ENCODE measurements at regions not wholly inside any gene's neighbourhood (a gene's known extent, or its start where the extent isn't known, plus 50 kb on each side); places are given as distances from the start of the nearest gene placed in this dataset.
"Not testable (repeated sequence)": the region's sequence is repeated elsewhere in the genome, so short reads cannot be mapped to it uniquely, and the experiment has no call there.

DNA sequence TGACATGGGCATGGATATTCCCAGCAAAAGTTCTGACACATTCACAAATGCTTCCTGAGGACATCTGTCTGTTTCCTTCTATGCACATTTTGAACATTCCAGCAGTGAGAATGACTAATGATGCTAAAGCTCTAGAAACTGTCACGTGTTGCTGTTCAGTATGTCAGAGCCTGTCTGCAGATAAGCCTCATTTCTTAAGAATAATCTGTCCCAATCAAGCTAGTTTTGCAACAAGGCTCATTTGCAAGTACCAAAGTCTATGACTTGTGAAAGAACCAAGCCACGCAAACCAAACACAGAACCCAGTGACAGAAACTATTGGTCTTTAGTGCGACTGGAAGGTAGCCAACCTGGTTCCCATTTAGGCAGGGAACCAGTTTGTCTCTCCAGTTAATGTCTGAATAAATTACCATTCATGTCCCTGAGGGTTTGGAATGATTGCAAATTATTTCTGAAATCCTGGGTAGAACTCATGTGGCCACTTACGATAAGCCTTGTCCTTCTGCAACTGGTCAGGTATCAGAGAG lies 178.5 kb downstream of the C9orf152 start:
- no peak for DNase-seq

DNA sequence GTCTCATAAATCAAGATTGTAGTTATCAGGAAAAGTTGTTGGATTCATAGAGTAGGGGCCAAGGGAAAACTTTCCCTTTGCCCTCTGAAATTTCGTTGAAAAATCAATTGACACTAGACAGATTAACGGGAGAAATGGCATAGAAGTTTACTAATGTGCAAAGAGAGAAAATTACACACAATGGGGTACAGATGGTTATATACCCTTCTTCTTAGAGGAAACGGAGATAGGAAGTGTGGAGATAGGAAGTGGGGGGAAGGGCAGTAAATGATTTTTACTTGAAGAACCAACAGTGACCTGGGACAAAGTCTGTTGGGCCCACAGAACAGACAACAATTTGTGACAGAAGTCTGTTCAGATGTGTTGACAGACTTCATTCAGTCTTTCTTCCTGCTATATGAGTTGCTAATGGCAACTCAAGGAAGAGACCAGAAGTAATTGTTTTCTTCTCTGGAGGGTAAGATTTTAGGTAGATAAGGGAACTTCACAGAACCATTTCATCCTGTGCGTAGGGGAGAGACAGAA lies 177.9 kb downstream of the C9orf152 start:
- DNase-seq: no peak

DNA sequence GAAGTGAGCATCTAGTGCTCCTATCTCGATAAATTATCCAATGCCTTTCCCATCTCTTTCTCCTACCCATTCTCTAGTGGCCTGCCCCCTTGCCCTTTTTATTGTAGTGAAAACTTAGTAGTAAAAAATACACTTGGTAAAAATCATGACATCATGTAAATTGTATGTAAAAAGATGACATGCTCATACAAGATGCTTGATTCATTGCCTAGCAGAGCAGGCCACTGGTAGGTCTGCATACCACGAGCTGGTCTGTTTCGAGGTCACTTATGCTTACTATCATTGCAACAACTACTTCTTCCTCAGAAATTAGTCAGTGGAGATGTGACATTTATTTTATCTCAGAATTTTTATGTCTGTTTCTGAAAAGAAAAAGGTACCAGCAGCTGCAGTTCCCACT lies 177.3 kb downstream of the C9orf152 start:
- no peak for DNase-seq

DNA sequence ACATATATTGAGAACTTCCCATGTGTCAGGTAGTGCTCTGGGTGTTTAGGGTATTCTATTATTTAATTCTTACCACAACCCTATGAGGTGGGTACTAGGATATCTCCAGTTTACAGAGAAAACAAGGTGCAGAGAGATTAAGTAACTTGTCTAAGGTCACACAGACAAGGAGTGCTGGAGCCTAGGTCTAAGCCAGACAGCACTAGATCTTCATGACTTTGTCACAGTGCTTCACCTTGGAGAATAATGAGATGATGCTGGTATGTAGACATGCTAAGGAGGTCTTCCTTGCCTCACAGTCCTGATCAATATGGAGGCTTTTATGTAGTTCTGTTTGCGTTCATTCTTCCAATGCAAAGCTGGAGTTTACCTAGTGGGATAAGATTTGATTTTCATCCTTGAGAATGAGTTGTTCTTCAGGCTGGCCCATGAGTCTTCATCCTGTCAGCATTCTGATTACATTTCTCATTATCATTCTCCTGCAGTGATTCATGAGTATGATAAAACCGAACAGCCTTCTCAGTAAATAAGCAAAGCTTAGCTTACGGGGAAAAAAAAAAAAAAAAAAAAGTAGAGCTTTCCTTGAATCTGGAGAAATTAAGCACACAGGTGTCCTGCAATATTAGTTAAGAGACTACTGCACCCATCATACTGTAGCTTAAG lies 176.3 kb downstream of the C9orf152 start:
- no peak for DNase-seq

DNA sequence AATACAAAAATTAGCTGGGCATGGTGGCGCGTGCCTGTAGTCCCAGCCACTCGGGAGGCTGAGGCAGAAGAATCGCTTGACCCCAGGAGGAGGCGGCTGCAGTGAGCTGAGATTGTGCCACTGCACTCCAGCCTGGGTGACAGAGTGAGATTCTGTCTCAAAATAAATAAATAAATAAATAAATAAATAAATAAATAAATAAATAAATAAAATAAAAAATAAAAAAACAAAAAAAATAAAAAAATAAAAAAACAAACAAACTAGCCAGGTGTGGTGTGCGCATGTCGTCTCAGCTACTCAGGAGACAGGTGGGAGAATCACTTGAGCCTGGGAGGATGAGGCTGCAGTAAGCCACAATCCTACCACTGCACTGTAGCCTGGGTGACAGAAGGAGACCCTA lies 175.4 kb downstream of the C9orf152 start:
- not testable (repeated sequence) for DNase-seq

DNA sequence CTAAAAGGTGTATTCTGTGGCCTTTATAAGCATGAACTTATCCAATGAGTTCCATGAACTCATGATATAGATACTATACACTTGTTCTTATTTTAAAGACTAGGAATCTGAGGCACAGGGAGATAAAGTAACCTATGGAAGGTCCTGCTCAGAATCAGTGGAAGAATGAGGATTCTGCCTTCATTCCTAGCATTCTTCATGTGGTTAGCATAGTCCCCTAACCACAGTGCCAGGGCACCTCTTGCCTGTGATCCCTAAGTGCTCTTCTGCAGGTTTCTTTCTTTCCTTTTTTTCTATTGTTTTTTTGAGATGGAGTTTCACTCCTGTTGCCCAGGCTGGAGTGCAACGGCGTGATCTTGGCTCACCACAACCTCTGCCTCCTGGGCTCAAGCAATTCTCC lies 174.1 kb downstream of the C9orf152 start:
- DNase-seq: no peak

DNA sequence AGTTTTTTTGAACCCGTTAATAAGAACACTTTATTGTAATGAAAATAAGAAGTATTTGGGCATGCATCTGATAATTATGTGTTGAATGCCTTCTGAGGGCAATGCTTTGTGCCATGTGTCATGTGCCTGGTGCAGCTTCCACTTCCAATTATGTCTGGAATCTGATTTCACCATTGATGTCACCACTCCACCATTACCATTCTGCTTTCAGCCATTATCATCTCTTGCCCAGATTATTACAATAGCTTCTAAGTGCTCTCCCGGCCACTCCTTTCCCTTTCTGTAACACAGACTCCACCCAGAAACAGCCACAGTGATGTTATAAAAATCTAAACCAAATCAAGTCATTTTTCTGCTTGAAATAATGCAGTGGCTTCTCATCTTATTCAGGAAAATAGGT lies 171.7 kb downstream of the C9orf152 start:
- no peak for DNase-seq

DNA sequence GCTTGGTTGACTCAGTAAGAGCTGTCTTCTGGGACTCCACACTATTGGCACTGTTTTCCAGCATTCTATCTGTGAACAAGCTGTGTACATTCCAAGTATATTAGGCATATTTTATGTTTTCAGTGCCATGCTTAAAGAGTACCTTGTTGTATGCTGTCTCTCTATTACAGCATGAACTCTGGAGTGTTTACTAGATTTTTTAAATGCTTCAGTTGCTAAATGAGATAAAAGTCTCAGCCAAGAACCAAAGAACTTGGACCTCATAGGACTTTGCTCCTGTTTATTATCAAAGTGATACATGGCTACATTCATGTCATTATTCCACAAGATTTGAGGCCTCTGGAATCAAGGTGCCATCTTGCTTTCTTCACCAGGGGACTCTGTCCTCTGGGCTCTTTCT lies 167.2 kb downstream of the C9orf152 start:
- DNase-seq: no peak

DNA sequence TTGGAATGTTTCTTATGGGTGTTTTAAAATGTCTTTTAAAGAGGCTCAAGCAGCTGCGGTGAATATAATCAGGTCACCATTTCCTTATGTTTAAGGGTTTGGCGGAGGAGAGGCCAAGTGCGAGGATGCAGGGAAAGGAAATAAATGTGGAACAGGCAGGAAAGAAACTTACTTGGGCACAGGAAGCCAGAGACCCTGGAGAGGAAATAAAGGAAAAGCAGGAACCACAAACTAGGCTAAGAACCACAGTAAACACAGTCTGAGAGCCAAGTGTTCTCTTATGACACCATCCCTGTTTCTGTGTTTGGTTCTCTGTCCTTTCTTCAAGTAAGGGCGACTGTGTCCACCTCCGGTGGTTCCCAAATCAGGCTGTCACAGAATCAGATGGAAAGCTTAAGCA lies 166.5 kb downstream of the C9orf152 start:
- no peak for DNase-seq

DNA sequence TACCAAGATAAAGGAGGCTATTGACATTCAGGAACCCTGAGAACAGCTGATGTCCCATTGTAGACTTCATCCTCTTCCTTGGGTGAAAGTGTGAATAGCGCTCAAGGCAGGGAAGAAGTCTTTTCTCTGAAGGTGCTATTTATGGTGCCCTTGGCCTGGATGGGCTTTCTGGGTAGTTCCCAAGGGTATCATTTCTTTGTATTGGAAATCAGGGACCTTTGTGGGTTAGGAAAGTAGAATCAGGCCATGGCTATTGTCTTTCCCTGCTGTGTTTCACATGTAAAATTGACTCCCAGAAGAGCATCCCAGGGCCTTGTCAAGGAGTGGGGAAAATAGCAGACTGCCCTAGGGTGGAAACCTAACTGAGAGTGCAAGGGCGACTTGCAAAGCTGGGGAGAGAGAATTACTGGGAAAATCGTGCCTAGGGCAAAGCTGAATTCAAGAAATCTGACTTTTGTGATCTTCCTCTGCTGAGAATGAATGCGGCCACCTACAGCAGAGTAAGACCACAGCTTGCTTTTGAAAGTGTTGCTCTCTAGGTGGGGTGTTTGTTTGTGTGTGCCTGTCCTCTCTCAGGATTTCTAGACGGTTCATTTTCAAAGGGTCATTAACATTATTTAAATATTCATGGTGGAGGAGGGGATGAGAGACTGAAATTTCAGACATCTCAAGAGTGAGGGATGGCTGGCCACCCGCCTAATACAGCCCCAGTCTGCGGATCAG lies 160.6 kb downstream of the C9orf152 start:
- no peak for DNase-seq

DNA sequence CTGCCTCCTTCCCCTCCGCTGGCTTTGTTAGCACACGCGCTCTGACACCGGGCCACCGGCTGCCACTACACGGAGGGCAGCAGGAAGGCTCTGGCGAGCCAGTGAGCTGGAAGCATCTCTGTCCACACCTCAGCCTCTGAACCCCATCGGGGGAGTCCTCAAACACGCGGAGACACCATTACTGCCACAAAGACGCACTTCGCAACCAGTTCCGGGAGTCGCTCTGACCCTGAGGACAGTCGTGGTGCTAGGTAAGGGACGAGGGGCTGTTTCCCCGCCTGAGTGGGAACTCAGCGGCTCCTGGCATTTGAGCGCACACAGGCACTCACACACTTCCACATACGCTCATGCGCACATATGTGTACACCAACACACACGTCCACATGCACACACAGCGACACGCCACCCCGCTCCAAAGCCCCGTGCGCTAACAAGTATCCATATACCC lies 160.0 kb downstream of the C9orf152 start:
- DNase-seq: no peak

DNA sequence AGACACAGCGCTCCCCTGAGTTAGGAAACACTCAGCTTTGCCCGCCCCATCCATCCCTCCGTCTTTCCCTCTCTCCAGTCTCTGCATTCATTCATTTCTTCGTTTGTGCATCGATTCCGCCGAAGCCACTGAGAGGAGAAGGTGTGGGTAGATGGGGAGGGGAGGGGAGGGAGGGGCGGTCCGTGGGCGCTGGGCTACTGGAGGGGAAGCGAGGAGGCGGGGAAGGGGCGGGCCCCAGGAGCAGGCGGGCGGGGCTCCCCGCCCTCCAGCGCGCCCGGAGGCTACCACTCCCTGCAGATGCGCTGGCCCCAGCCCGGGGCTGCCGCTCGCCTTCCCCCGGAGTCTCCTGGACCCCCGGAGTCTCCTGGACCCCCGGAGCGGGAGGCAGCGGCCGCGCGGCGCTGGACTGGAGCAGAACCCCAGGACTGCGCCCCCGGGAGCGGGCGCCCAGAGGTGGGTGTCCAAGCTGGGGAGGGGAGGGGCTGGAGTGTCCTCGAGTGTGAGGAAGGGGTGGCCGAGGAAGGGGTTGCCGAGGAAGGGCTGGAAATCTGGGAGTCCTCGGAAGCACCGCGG lies 159.5 kb downstream of the C9orf152 start:
- DNase-seq: peak; percentile 76

DNA sequence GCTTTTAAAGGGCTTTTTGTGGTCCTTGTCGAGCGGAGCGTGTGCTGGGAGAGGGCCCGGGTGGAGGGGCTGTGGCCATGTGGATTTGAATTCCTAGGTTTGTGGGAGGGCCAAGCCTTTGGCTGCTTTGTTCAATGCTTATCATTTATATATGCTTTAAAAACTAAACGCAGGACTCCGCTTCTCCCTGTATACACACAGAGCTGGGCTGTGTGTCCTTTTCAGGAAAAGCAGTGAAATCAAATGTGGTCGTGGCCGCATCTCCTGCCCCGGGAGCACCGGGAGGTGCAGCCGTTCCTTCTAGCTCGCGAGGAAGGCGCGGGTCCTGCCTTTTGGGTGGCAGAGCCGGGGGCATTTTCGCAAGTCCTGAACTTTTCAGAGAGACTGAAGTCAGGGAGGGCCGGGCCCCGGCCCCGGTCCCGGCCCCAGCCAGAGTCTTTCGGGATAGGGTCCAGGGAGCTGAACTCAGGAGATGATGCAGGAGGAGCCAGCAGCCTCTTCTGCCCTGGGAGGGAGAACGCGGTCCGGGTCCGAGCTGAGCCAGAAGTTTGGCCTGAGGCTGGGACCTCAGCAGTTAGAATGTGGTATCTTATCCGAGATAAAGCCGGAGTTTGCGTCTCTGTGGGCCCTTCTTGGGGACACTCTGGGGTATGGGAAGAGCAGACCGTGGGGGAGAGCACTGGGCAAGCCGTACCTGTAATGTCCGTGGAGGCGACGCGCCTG lies 158.8 kb downstream of the C9orf152 start:
- DNase-seq: no peak

DNA sequence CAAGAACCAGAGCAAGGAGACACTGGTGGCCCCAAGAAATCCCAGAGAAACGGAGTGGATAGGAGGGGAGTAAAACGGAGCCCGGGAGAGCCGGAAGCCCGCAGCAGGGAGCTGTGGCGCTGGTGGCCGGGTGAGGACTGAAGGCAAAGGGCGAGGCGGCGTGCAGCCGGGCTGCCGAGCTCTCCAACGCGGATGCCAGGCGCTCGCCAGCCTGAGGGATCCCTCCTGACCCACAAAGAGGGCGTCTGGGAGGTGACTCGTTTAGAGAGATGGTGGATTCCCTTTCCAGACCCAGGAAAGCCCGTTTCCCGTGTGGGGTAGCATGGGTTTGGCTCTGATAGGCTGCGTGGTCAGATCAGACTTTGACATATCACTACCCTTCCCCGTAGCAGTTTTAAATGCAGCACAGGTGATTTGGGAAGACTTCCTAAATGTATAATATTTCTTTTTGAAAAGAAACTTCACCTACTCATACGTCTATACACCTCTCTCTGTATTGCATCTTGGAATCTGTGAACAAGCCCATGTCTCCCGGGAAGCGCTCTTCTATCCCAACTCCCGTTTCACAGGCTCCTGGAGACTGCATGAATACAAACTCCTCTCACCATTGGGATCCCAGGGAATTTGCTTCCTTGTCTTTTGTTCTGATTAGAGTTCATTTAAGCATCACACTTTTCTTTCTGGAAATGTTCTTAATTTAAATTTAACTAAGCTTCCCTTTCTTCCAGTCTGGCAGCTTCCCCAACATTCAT lies 158.1 kb downstream of the C9orf152 start:
- no peak for DNase-seq

DNA sequence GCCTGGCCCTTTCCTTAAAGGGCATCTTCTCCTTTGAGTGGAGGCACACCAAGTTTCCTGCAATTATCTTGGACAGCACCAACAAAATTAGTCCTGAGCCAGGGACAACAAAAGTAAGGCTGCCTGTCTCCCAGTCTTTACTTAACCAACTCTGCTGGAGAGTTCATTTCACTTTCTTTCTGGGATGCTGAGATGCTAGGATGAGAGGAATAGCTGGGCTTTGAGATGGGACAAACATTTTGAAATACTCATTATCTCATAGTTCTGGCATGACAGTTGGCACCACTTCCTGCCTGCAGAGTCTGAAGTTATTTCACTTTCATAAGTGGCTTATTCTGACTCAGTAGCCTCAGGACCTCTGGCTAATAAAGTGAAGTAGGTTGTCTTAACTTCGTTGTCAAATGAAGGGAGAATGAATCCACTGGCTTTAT lies 157.0 kb downstream of the C9orf152 start:
- DNase-seq: no peak

DNA sequence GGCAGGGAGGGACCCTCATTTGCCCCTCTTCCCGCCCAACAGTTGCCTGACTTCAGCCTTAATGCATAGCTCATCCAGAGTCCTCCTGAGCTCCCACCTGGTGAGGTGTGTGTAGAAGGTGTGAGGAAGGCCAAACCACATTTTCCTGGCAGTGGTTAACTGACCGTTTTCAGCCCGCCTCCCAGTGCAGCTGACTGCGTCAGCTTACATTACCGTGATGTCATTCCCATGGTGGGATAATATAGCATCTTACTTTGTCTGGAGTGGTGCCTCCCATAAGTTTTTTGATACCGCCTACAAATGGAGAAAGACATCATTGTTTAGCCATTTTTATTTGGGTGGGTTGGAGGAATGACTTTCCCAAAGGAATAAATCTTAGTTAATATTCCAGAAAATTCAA lies 151.9 kb downstream of the C9orf152 start:
- DNase-seq: no peak

DNA sequence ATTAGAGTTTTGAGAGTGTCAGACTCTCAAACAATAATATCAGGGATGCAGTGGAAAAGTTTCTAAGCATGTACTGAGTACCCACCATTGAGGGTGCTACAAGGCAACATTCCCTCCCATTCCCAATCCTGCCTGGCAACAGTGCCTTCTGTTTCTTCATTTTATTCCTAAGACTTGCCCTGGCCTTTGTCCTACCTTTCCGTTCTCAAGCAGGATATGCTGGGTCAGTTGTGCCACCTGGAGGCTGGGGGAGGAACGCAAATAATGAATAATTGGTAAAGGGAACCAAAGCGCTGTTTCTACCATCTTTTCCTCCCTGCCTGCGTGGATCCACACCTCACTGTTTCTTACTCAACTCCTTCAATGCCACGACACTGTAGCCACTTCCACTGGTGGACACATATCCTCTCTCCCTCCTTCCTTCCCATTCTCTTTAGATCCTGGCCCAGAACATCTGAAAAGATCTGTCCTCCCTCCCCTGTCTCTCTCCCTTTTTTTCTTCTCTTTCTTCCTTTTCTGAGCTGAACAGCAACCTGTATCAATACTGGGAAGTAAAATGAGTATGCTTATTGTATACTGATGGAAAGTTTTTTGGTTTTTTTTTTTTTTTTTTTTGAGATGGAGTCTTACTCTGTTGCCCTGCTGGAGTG lies 149.5 kb downstream of the C9orf152 start:
- DNase-seq: peak; percentile 34

DNA sequence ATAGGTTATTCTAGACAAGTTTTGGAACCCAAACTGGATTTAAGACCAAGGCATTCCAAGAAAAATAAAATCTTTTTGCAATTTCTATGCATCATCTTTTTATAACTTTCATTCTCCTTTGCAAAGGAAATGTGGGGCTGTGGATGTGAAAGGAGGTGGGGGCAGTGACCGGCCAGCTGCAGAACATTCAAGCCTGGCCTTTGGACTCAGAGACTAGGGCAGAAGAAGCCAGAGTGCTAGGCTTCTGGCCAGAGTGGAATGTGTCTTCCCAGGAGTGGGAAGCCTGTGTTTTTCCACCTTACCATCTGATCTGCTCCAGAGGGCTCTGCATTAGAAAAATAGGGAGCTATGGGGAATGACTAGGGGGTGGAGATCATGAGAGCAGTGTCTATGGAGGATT lies 148.5 kb downstream of the C9orf152 start:
- no peak for DNase-seq

DNA sequence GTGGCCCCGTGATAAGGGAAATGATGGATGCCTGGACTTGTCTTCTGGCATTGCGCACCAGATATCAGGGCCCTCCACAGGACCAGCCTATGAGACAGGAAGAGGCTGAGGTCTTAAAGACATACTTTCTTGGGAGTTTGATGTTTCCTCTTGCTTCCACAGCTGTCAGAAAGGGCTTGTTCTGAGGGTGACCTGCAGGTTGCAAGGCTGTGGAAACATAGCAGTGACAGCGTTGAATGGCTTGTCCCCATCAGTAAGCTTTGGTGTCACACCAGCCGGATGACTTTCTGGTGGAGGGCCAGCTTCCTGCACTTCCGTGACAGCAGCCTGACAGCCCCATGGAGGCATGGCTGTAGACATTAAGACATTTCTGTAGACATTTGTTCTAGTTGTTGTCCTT lies 143.2 kb downstream of the C9orf152 start:
- no peak for DNase-seq

DNA sequence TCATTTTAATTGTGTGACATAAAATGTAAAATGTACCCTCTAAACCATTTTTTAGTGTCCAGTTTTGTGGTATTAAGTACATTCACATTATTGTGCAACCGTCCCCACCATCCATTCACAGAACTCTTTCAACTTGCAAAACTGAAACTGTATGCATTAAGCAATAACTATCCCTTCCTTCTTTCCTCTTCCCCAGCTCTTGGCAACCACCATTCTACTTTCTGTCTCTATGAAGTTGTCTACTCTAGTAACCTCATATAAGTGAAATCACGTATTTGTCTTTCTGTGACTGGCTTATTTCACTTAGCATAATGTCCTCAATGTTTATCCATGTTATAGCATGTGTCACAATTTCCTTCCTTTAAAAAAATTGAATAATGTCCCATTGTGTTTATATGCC lies 142.4 kb downstream of the C9orf152 start:
- DNase-seq: no peak

DNA sequence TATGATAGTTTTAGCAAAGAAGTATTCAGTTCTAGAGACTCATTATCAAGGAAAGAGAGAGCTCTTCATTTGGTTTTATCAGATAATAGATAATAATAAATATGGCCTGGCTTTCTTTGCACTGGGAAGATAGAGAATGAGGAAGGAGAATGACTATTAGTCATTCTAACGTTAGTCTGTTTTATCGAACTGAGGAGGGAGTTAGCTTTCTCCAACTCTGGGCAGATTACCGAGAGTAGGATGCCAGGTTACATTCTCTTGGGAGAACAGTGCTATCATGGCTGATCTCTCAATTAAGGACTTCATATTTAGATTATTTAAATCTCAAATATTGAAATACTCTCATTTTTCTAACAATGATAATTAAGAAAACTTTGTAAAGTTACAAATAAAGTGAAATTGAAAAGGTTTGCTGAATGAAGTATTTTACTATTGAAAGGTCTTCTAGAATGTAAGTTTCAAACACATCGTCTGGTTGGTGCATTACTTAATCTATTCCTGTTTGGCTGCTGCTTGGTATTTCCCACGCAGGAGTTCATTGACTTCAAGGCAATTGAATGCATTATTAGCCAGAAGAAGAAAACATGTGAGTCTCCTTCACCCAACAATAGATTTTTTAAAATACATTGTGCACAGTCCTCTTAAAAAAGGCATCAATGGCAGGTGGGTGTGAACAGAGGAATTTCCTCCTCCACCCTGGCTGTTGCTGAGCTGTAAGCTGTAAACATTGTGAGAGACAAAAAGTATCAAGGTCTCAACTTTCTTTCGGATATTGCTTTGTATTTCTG lies 140.8 kb downstream of the C9orf152 start:
- no peak for DNase-seq

Data from activated effector memory CD4-positive, alpha-beta T cell treated with Interleukin-2 at 50 U/mL for 16 hours (primary cell).